H1 (cell line): ENCODE measurements at regions not wholly inside any gene's neighbourhood (a gene's known extent, or its start where the extent isn't known, plus 50 kb on each side); places are given as distances from the start of the nearest gene placed in this dataset.

ENCODE experiments used
- CTCF ChIA-PET: fragments of 300-600 bp; sonication (Branson Sonifier 250); formaldehyde crosslinking; loops from one replicate; lab custom pipeline; 2021; ENCODE audit not compliant: partially characterized antibody; lab: Charles Lee
- POLR2A ChIA-PET: fragments of 300-600 bp; sonication (Branson Sonifier 250); formaldehyde crosslinking; loops from one replicate; lab custom pipeline; 2021; ENCODE audit warnings: inconsistent platforms; ENCODE audit not compliant: partially characterized antibody; lab: Charles Lee
- DNase-seq, 2 experiments: peaks; one replicate each; pipeline versions ENCODE4 v3.0.0 to v3.0.0-alpha.2; 2010 to 2022; ENCODE audit warnings: low spot score in 2 of 2, low read depth in 1 of 2, mixed read lengths in 1 of 2
- FAIRE-seq: peaks from 2 replicates; lab custom pipeline; 2011; peaks lifted over from hg19 to GRCh38; lab: Jason Lieb, UNC
- H2AFZ ChIP-seq: 2 replicates; pipeline ENCODE4 v1.8.1; 2012; ENCODE audit warnings: low read length, inconsistent platforms
- H2AK5ac ChIP-seq: 2 replicates; pipeline ENCODE4 v1.6.1; 2013; ENCODE audit warnings: low read depth, low read length
- H2BK120ac ChIP-seq: replicated peaks from 2 replicates; pipeline ENCODE3; 2013; ENCODE audit warnings: low read depth, low read length, inconsistent platforms
- H2BK12ac ChIP-seq: 2 replicates; pipeline ENCODE4 v1.6.1; 2013; ENCODE audit warnings: low read depth, low read length
- H2BK15ac ChIP-seq: 2 replicates; pipeline ENCODE4 v1.6.1; 2013; ENCODE audit warnings: low read length
- H2BK20ac ChIP-seq: 2 replicates; pipeline ENCODE4 v1.6.1; 2013; ENCODE audit warnings: low read length
- H2BK5ac ChIP-seq: 2 replicates; pipeline ENCODE4 v1.6.1; 2013; ENCODE audit warnings: low read depth, low read length
- H3K14ac ChIP-seq: 2 replicates; pipeline ENCODE4 v1.6.1; 2013; ENCODE audit warnings: inconsistent platforms; ENCODE audit not compliant: insufficient read length
- H3K18ac ChIP-seq: 2 replicates; pipeline ENCODE4 v1.6.1; 2013; ENCODE audit warnings: low read length; ENCODE audit errors: extremely low read depth
- H3K23ac ChIP-seq: 2 replicates; pipeline ENCODE4 v1.6.1; 2013; ENCODE audit warnings: inconsistent platforms; ENCODE audit not compliant: insufficient read length
- H3K23me2 ChIP-seq: 2 replicates; pipeline ENCODE4 v1.6.1; 2013; ENCODE audit warnings: low read depth, low read length
- H3K27ac ChIP-seq: 2 replicates; pipeline ENCODE4 v1.6.1; 2011; ENCODE audit warnings: low read depth, low read length, inconsistent platforms
- H3K27me3 ChIP-seq, 4 experiments: replicated peaks in 1 of 4; 1 replicate in 1 of 4; 2 replicates in 3 of 4; pipeline versions ENCODE4 v1.6.1 to v1.8.1; 2011 to 2013; ENCODE audit warnings: low read length in 3 of 4, mild to moderate bottlenecking in 3 of 4, inconsistent platforms in 2 of 4, mixed read lengths in 2 of 4, moderate library complexity in 1 of 4; ENCODE audit not compliant: control insufficient read depth in 3 of 4, insufficient read depth in 3 of 4; ENCODE audit errors: extremely low read depth in 1 of 4
- H3K36me3 ChIP-seq, 4 experiments: 2 replicates each; pipeline versions ENCODE4 v1.6.1 to v1.8.1; 2011 to 2013; ENCODE audit warnings: mild to moderate bottlenecking in 4 of 4, low read length in 3 of 4, moderate library complexity in 2 of 4, control low read depth in 1 of 4, inconsistent platforms in 1 of 4; ENCODE audit not compliant: insufficient read depth in 4 of 4, control insufficient read depth in 2 of 4
- H3K4ac ChIP-seq: replicated peaks from 2 replicates; pipeline ENCODE3; 2013; ENCODE audit warnings: low read length, low read depth, mixed read lengths, inconsistent platforms; ENCODE audit not compliant: insufficient read length
- H3K4me1 ChIP-seq, 4 experiments: replicated peaks in 1 of 4; 1 replicate in 1 of 4; 2 replicates in 3 of 4; pipeline versions ENCODE4 v1.6.1 to v1.8.1; 2011 to 2013; ENCODE audit warnings: low read length in 3 of 4, inconsistent platforms in 2 of 4, mixed read lengths in 1 of 4; ENCODE audit not compliant: insufficient read depth in 4 of 4, control insufficient read depth in 3 of 4
- H3K4me2 ChIP-seq, 2 experiments: 2 replicates each; pipeline versions ENCODE4 v1.6.1 to v1.8.1; 2011 to 2013; ENCODE audit warnings: low read depth in 2 of 2, low read length in 2 of 2, control low read depth in 1 of 2, inconsistent platforms in 1 of 2, mild to moderate bottlenecking in 1 of 2; ENCODE audit not compliant: insufficient read depth in 1 of 2
- H3K4me3 ChIP-seq, 4 experiments: fragments of 200-600, 300-600 bp in 1 of 4; sonication (generic), shearing (Covaris generic), sonication (Bioruptor Twin) in 1 of 4; 2 replicates each; pipeline versions ENCODE4 v1.5.1 to v1.8.1; 2011 to 2016; ENCODE audit warnings: low read length in 4 of 4, low read depth in 3 of 4, control low read depth in 2 of 4, inconsistent platforms in 2 of 4, mild to moderate bottlenecking in 2 of 4, mixed read lengths in 1 of 4, moderate library complexity in 1 of 4; ENCODE audit not compliant: insufficient read depth in 2 of 4; ENCODE audit errors: extremely low read depth in 1 of 4
- H3K56ac ChIP-seq: replicated peaks from 2 replicates; pipeline ENCODE3; 2013; ENCODE audit warnings: low read depth, mild to moderate bottlenecking, mixed read lengths, low read length, inconsistent platforms; ENCODE audit not compliant: insufficient read length
- H3K79me1 ChIP-seq: 2 replicates; pipeline ENCODE4 v1.6.1; 2013; ENCODE audit warnings: low read depth, low read length, control low read depth
- H3K79me2 ChIP-seq, 2 experiments: 2 replicates each; pipeline versions ENCODE4 v1.6.1 to v1.8.1; 2012 to 2013; ENCODE audit warnings: low read length in 2 of 2, mild to moderate bottlenecking in 2 of 2, inconsistent platforms in 1 of 2; ENCODE audit not compliant: insufficient read depth in 2 of 2, control insufficient read depth in 1 of 2
- H3K9ac ChIP-seq, 4 experiments: replicated peaks in 1 of 4; 1 replicate in 1 of 4; 2 replicates in 3 of 4; pipeline versions ENCODE4 v1.6.1 to v1.8.1; 2011 to 2013; ENCODE audit warnings: low read depth in 3 of 4, low read length in 3 of 4, control low read depth in 2 of 4, mild to moderate bottlenecking in 2 of 4, moderate library complexity in 2 of 4, inconsistent platforms in 1 of 4; ENCODE audit errors: extremely low read depth in 1 of 4
- H3K9me3 ChIP-seq, 2 experiments: 2 replicates each; pipeline versions ENCODE4 v1.6.1 to v1.8.1; 2012 to 2013; ENCODE audit warnings: mild to moderate bottlenecking in 2 of 2, moderate library complexity in 2 of 2, control low read depth in 1 of 2, inconsistent platforms in 1 of 2, low read depth in 1 of 2, low read length in 1 of 2, mixed read lengths in 1 of 2; ENCODE audit not compliant: insufficient read depth in 2 of 2
- H4K20me1 ChIP-seq, 2 experiments: replicated peaks in 1 of 2; 2 replicates each; pipeline versions ENCODE3 to v1.8.1; 2011 to 2013; ENCODE audit warnings: inconsistent platforms in 2 of 2, low read length in 2 of 2, mild to moderate bottlenecking in 1 of 2; ENCODE audit not compliant: insufficient read depth in 2 of 2, control insufficient read depth in 1 of 2
- H4K5ac ChIP-seq: 2 replicates; pipeline ENCODE4 v1.6.1; 2013; ENCODE audit warnings: low read length, low read depth, mixed read lengths, inconsistent platforms; ENCODE audit not compliant: insufficient read length
- H4K8ac ChIP-seq: 2 replicates; pipeline ENCODE4 v1.8.0; 2013; ENCODE audit warnings: mild to moderate bottlenecking, moderate library complexity, low read length, inconsistent platforms; ENCODE audit not compliant: insufficient read depth; ENCODE audit errors: extremely low read depth
- H4K91ac ChIP-seq: replicated peaks from 2 replicates; pipeline ENCODE3; 2013; ENCODE audit warnings: low read length, mixed read lengths, inconsistent platforms; ENCODE audit not compliant: insufficient read length
- BRCA1 ChIP-seq: IDR thresholded peaks from 2 replicates; pipeline ENCODE4 v1.6.1; 2012; ENCODE audit warnings: low read depth, low read length, improper control_type of control experiment
- CTCF ChIP-seq, 3 experiments: IDR thresholded peaks; 1 replicate in 2 of 3; 2 replicates in 1 of 3; pipeline versions ENCODE4 v1.5.1 to v1.6.1; 2011; ENCODE audit warnings: low read length in 3 of 3, mild to moderate bottlenecking in 3 of 3, inconsistent platforms in 2 of 3, low read depth in 1 of 3, moderate library complexity in 1 of 3; ENCODE audit not compliant: insufficient read depth in 1 of 3; ENCODE audit errors: control extremely low read depth in 1 of 3
- EGR1 ChIP-seq: IDR thresholded peaks from 2 replicates; pipeline ENCODE4 v1.6.1; 2011; ENCODE audit warnings: low read depth, low read length, borderline replicate concordance
- GTF2F1 ChIP-seq: IDR thresholded peaks from 2 replicates; pipeline ENCODE4 v1.6.1; 2012; ENCODE audit warnings: low read depth, low read length, improper control_type of control experiment, borderline replicate concordance
- SIX5 ChIP-seq: IDR thresholded peaks from 2 replicates; pipeline ENCODE4 v1.6.1; 2011; ENCODE audit warnings: mild to moderate bottlenecking, low read depth, low read length
- SP1 ChIP-seq: IDR thresholded peaks from 2 replicates; pipeline ENCODE4 v1.6.1; 2011; ENCODE audit warnings: low read depth, low read length
- SP4 ChIP-seq: IDR thresholded peaks from 2 replicates; pipeline ENCODE4 v1.6.1; 2012; ENCODE audit warnings: low read length, inconsistent platforms
- TAF1 ChIP-seq: IDR thresholded peaks from 2 replicates; pipeline ENCODE4 v1.6.1; 2011; ENCODE audit warnings: mild to moderate bottlenecking, low read depth, low read length
- TEAD4 ChIP-seq: IDR thresholded peaks from 2 replicates; pipeline ENCODE4 v1.6.1; 2012; ENCODE audit warnings: low read depth, low read length, inconsistent platforms, mixed read lengths
- WGBS, 2 experiments: shearing (Covaris generic) in 1 of 2; methylation state at CpG; one replicate each; pipeline versions ENCODE4 v1.1.6 to v1.1.7; 2013 to 2015; ENCODE audit warnings: low lambda C conversion rate in 2 of 2, mixed read lengths in 2 of 2, inconsistent platforms in 1 of 2, low coverage in 1 of 2, missing lambda C conversion rate in 1 of 2; ENCODE audit not compliant: insufficient replicate concordance in 2 of 2, insufficient coverage in 1 of 2, insufficient read length in 1 of 2; ENCODE audit errors: extremely low coverage in 1 of 2, missing lambda C conversion rate in 1 of 2; 5-methylcytosine and 5-hydroxymethylcytosine counted together

- H4K91ac ChIP-seq = no peak overlapping the region
- no peak for TF ChIP-seq GTF2F1
- no peak for TF ChIP-seq SIX5
- no peak for TF ChIP-seq BRCA1
- TF ChIP-seq SP1 = no peak
- no peak for TF ChIP-seq TAF1
- no peak for TF ChIP-seq TEAD4
- no peak for TF ChIP-seq SP4
- no peak for TF ChIP-seq CTCF (IDR thresholded peaks at IDR 0.05; ENCODE audit: control extremely low read depth in 1 of 3, insufficient read depth in 1 of 3, low read depth in 1 of 3, low read length in 3 of 3)
- no peak for TF ChIP-seq EGR1
- no peak overlapping the region for H2BK120ac ChIP-seq
- no peak overlapping the region for H3K4me3 ChIP-seq
- 94% methylated on average over 1 of the region's 1 CpG; no CpG with 5 or more reads in 1 of the 2 experiments for WGBS, 2 experiments
- no peak overlapping the region for H3K4me2 ChIP-seq
- H2BK20ac ChIP-seq = no peak overlapping the region
- no peak overlapping the region for H4K5ac ChIP-seq
- peaks cover 0 to 6% (median 1%) of the 10 kb centered on the region in 4 experiments; a peak in 2 of 7 replicates for H3K4me1 ChIP-seq
- no peak overlapping the region for H2BK15ac ChIP-seq
- no peaks in the 10 kb centered on the region for H4K20me1 ChIP-seq
- no peaks in the 10 kb centered on the region for H3K36me3 ChIP-seq
- no peak overlapping the region for H2AK5ac ChIP-seq
- no peak overlapping the region for H3K4ac ChIP-seq
- H3K79me2 ChIP-seq = 0 out of 4 replicates have a peak, but pooled peaks cover 0 to 4% of the 10 kb centered on the region in 2 experiments
- ChIA-PET POLR2A (interaction anchor here (1.2 kb wide), 1 partner anchor 16 kb away, joined by 3 read pairs; no protein-coding TSS in a partner anchor), CTCF (interaction anchor here (0.6 kb wide), 1 partner anchor 230 kb away, joined by 4 read pairs; no protein-coding TSS in a partner anchor)
- DNase-seq (no peak), FAIRE-seq (no peak)
- no peak overlapping the region for H3K56ac ChIP-seq
- H2BK12ac ChIP-seq = no peak overlapping the region
- H2BK5ac ChIP-seq = no peak overlapping the region
- H3K79me1 ChIP-seq = no peaks in the 10 kb centered on the region
- H3K9ac ChIP-seq = no peak overlapping the region
- no peaks in the 10 kb centered on the region for H3K23me2 ChIP-seq
- H3K27ac ChIP-seq = no peak overlapping the region
- H3K27me3 ChIP-seq = no peaks in the 10 kb centered on the region
- H3K14ac ChIP-seq = no peak overlapping the region
- H2AFZ ChIP-seq = no peak overlapping the region
- no peak overlapping the region for H4K8ac ChIP-seq
- H3K9me3 ChIP-seq = no peaks in the 10 kb centered on the region
- no peak overlapping the region for H3K23ac ChIP-seq
- H3K18ac ChIP-seq = no peak overlapping the region
Measured at GRCh38 chr3:168267179-168267578, 171.5 kb upstream of the GOLIM4 start.
